ACC112 (cell line): ENCODE measurements at regions not wholly inside any gene's neighbourhood (a gene's known extent, or its start where the extent isn't known, plus 50 kb on each side); places are given as distances from the start of the nearest gene placed in this dataset.

Experiments
- H2AFZ ChIP-seq: fragments of 200-600 bp; sonication (generic); one replicate; pipeline ENCODE4 v1.6.0; 2017; ENCODE audit warnings: antibody characterized with exemption, low read length; ENCODE audit not compliant: unreplicated experiment
- H3K27ac ChIP-seq: fragments of 200-600 bp; sonication (generic); 2 replicates; pipeline ENCODE4 v1.5.1; 2014; ENCODE audit warnings: low read depth, mild to moderate bottlenecking, antibody characterized with exemption, low read length, moderate library complexity
- H3K27me3 ChIP-seq: fragments of 200-600 bp; sonication (generic); 2 replicates; pipeline ENCODE4 v1.6.1; 2014; ENCODE audit warnings: mild to moderate bottlenecking, antibody characterized with exemption, low read length, moderate library complexity, mixed read lengths; ENCODE audit not compliant: insufficient read depth
- H3K36me3 ChIP-seq: fragments of 200-600 bp; sonication (generic); 2 replicates; pipeline ENCODE4 v1.6.1; 2016; ENCODE audit warnings: mild to moderate bottlenecking, antibody characterized with exemption, low read length, moderate library complexity, mixed read lengths; ENCODE audit not compliant: insufficient read depth
- H3K4me1 ChIP-seq: fragments of 200-600 bp; sonication (generic); one replicate; pipeline ENCODE4 v1.6.1; 2016; ENCODE audit warnings: low read length, mixed read lengths; ENCODE audit not compliant: insufficient read depth, unreplicated experiment, control insufficient read depth
- H3K4me3 ChIP-seq: fragments of 200-600 bp; sonication (generic); 2 replicates; pipeline ENCODE4 v1.5.1; 2014; ENCODE audit warnings: mild to moderate bottlenecking, low read depth, low read length
- H3K79me2 ChIP-seq: fragments of 200-600 bp; sonication (generic); one replicate; pipeline ENCODE4 v1.6.0; 2016; ENCODE audit warnings: low read length; ENCODE audit not compliant: control insufficient read depth, unreplicated experiment, insufficient read depth

DNA sequence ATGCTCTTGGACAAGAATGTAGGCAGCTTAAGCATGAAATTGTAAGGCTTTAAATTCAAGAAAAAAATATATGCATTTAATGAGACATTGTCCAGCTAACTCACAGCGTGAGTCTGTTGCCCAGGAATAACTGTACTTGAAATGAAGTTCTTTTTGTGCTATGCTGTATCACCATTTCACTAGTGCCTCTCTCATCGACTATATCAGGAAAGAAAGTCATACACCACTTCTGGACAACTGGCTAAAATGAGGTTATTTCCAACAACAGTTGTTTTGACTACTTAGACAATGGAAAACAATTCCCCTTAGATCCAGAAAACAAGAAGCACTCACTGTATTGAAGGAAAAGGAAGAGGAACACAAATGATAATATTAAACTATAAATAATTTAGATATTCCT lies 251.8 kb downstream of the CRPPA start:
- H3K4me3 ChIP-seq = no peak overlapping the region
- no peak overlapping the region for H2AFZ ChIP-seq
- H3K36me3 ChIP-seq = no peaks in the 10 kb centered on the region
- no peak overlapping the region for H3K27ac ChIP-seq
- H3K27me3 ChIP-seq = no peaks in the 10 kb centered on the region
- H3K79me2 ChIP-seq = no peaks in the 10 kb centered on the region
- H3K4me1 ChIP-seq = no peaks in the 10 kb centered on the region

DNA sequence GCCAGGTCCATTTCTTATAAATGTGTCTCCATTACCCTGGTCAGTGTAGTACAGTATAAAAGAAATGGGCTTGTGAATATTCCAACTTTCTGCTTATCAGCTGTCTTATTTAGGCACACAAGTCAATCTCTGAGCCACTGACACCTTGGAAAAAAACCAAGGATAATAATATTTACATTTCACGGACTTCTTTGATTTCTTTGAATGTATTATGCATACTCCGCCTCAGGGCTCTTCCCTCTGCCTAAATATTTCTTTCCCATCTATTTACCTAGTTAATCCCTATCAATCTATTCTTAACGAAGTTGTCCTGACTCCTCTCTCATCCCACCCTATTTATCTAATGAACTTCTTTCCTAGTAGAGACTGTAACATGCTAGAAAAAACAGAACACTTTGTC lies 253.8 kb downstream of the CRPPA start:
- Histone ChIP-seq H3K79me2 (no peaks in the 10 kb centered on the region), H3K27ac (no peak overlapping the region), H3K27me3 (no peaks in the 10 kb centered on the region), H3K4me1 (no peaks in the 10 kb centered on the region), H2AFZ (no peak overlapping the region), H3K36me3 (no peaks in the 10 kb centered on the region), H3K4me3 (no peak overlapping the region)

- Histone ChIP-seq H3K27ac (no peak overlapping the region), H3K4me3 (no peak overlapping the region), H3K4me1 (no peaks in the 10 kb centered on the region), H3K79me2 (no peaks in the 10 kb centered on the region), H3K27me3 (no peaks in the 10 kb centered on the region), H3K36me3 (no peaks in the 10 kb centered on the region; the same call in 1 of the 2 replicates), H2AFZ (no peak overlapping the region)
Measured at GRCh38 chr7:16144361-16144760, 277.0 kb downstream of the CRPPA start.

- Histone ChIP-seq H3K4me1 (no peaks in the 10 kb centered on the region), H3K27ac (no peak overlapping the region), H3K79me2 (no peaks in the 10 kb centered on the region), H3K36me3 (no peaks in the 10 kb centered on the region), H3K4me3 (no peak overlapping the region), H3K27me3 (no peaks in the 10 kb centered on the region), H2AFZ (no peak overlapping the region)
Measured at GRCh38 chr7:16137944-16138343, 283.4 kb downstream of the CRPPA start.

DNA sequence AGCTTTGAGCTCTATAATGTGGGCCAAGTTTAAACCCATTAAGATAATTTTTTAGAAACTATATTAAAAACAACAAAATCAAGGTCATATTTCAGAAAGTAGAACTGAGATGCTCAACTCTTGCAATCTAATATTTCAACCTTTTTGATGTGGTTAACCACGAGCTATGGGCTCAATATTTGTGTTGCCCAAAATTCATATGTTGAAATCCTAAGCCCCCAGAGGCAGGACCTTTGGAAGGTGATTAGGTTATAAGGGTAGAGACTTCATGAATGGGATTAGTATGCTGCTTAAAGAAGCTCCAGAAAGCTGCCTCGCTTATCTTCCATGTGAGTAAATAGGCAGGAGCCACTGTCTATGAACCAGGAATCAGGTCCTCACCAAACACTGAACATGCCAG lies 284.4 kb downstream of the CRPPA start:
- H2AFZ ChIP-seq = no peak overlapping the region
- no peak overlapping the region for H3K4me3 ChIP-seq
- H3K79me2 ChIP-seq = no peaks in the 10 kb centered on the region
- H3K36me3 ChIP-seq = no peaks in the 10 kb centered on the region
- no peak overlapping the region for H3K27ac ChIP-seq
- no peaks in the 10 kb centered on the region for H3K27me3 ChIP-seq
- no peaks in the 10 kb centered on the region for H3K4me1 ChIP-seq

- Histone ChIP-seq H3K27me3 (no peaks in the 10 kb centered on the region), H3K36me3 (no peaks in the 10 kb centered on the region), H3K27ac (no peak overlapping the region), H3K79me2 (no peaks in the 10 kb centered on the region), H3K4me3 (no peak overlapping the region), H3K4me1 (peaks cover 3% of the 10 kb centered on the region), H2AFZ (no peak overlapping the region)
Measured at GRCh38 chr7:16135658-16136057, 285.7 kb downstream of the CRPPA start.

GRCh38 chr7:16130111-16131110 lies 290.9 kb downstream of the CRPPA start:
- Histone ChIP-seq H2AFZ (peak overlapping the region; percentile 68), H3K79me2 (no peaks in the 10 kb centered on the region), H3K4me3 (peak overlapping the region; percentile 55), H3K36me3 (no peaks in the 10 kb centered on the region), H3K27me3 (no peaks in the 10 kb centered on the region), H3K27ac (peak overlapping the region; percentile 79), H3K4me1 (peaks cover 25% of the 10 kb centered on the region)

GRCh38 chr7:16129431-16130110 lies 291.8 kb downstream of the CRPPA start:
- Histone ChIP-seq H3K79me2 (no peaks in the 10 kb centered on the region), H3K27me3 (no peaks in the 10 kb centered on the region), H3K4me1 (peaks cover 25% of the 10 kb centered on the region), H3K27ac (peak overlapping the region; percentile 79), H3K36me3 (no peaks in the 10 kb centered on the region), H2AFZ (peak overlapping the region; percentile 68), H3K4me3 (peak overlapping the region; percentile 55)

GRCh38 chr7:16123117-16123770 lies 298.1 kb downstream of the CRPPA start:
- no peak overlapping the region for H3K27ac ChIP-seq
- no peaks in the 10 kb centered on the region for H3K4me1 ChIP-seq
- no peak overlapping the region for H2AFZ ChIP-seq
- no peaks in the 10 kb centered on the region for H3K36me3 ChIP-seq
- no peaks in the 10 kb centered on the region for H3K27me3 ChIP-seq
- no peak overlapping the region for H3K4me3 ChIP-seq
- no peaks in the 10 kb centered on the region for H3K79me2 ChIP-seq

DNA sequence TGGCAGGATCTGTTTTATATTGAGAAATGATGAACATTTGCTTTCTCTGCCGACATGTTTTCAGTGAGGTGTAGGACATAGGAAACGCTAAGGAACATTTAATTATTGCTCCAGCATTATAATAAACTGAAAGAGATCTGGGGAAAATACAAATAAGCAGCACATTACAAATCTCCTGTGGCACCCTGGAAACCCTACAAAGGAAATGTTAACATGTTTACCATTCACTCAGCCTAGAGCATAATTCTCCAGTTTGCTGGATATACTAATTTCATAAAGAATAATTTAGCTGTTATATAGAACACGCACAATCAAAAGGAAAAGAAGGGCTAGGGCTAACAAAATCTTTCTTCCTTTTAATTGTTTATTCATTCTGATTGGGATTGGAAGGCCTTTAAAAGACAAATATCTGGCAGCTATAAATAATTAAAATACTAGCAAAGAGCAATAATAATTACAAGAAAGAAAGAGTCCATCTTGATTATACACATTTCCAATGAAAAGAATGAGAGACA lies 299.4 kb downstream of the CRPPA start:
- no peaks in the 10 kb centered on the region for H3K36me3 ChIP-seq
- no peak overlapping the region for H2AFZ ChIP-seq
- no peaks in the 10 kb centered on the region for H3K4me1 ChIP-seq
- H3K4me3 ChIP-seq = no peak overlapping the region
- no peaks in the 10 kb centered on the region for H3K27me3 ChIP-seq
- H3K27ac ChIP-seq = no peak overlapping the region
- no peaks in the 10 kb centered on the region for H3K79me2 ChIP-seq
